NCI-H345 treated with DMSO at 0.1 percent for 48 hours (cell line): ENCODE measurements at regions not wholly inside any gene's neighbourhood (a gene's known extent, or its start where the extent isn't known, plus 50 kb on each side); places are given as distances from the start of the nearest gene placed in this dataset.
A peak's percentile ranks its signal among the peaks of the same experiment; 100 is the strongest.

Experiments used
- DNase-seq: peaks from one replicate; lab custom pipeline; 2025; ENCODE audit not compliant: unreplicated experiment; lab: John Stamatoyannopoulos, UW

GRCh38 chr15:31955734-31956133 is 74.6 kb upstream of the CHRNA7 start:
- no peak for DNase-seq

GRCh38 chr15:31957581-31957980 is 72.7 kb upstream of the CHRNA7 start:
- DNase-seq = no peak

- no peak for DNase-seq
Measured at GRCh38 chr15:31964586-31965307, 65.6 kb upstream of the CHRNA7 start.

GRCh38 chr15:31970007-31970406 is 60.3 kb upstream of the CHRNA7 start:
- no peak for DNase-seq

GRCh38 chr15:31973197-31973596 is 57.1 kb upstream of the CHRNA7 start:
- no peak for DNase-seq

- DNase-seq = no peak
Measured at GRCh38 chr15:31974154-31974794, 56.0 kb upstream of the CHRNA7 start.

- peak; percentile 65 for DNase-seq
Measured at GRCh38 chr15:31974855-31975829, 55.2 kb upstream of the CHRNA7 start.

- peak; percentile 32 for DNase-seq
Measured at GRCh38 chr15:31975830-31976229, 54.5 kb upstream of the CHRNA7 start.

GRCh38 chr15:31977138-31977537 is 53.2 kb upstream of the CHRNA7 start:
- no peak for DNase-seq

GRCh38 chr15:31977812-31978661 is 52.3 kb upstream of the CHRNA7 start:
- peak; percentile 47 for DNase-seq
